Activated CD4-positive, alpha-beta T cell treated with anti-CD3 and anti-CD28 coated beads, Interleukin-2, amount 10 ng/mL, durations not matched to agents 7 days and 5 days (primary cell): ENCODE measurements at regions not wholly inside any gene's neighbourhood (a gene's known extent, or its start where the extent isn't known, plus 50 kb on each side); places are given as distances from the start of the nearest gene placed in this dataset.
"Not testable (repeated sequence)": the region's sequence is repeated elsewhere in the genome, so short reads cannot be mapped to it uniquely, and the experiment has no call there.

Source experiments
- CTCF ChIA-PET: fragments of 350-600 bp; sonication (Branson Sonifier 250); formaldehyde crosslinking; loops from one replicate; lab custom pipeline; 2021; ENCODE audit warnings: antibody characterized with exemption; lab: Charles Lee
- POLR2A ChIA-PET: fragments of 350-600 bp; sonication (Branson Sonifier 250); formaldehyde crosslinking; loops from one replicate; lab custom pipeline; 2021; ENCODE audit warnings: antibody characterized with exemption; lab: Charles Lee
- DNase-seq: peaks from one replicate; pipeline ENCODE4 v3.0.0-alpha.2; 2020
- H3K27ac Mint-ChIP-seq: one replicate; pipeline ENCODE4 v1.8.0; 2021; ENCODE audit warnings: mild to moderate bottlenecking, moderate library complexity, mixed read lengths
- H3K27me3 Mint-ChIP-seq: one replicate; pipeline ENCODE4 v1.8.0; 2021; ENCODE audit warnings: mixed read lengths
- H3K36me3 Mint-ChIP-seq: one replicate; pipeline ENCODE4 v1.8.0; 2021; ENCODE audit warnings: low read depth, mixed read lengths
- H3K4me1 Mint-ChIP-seq: one replicate; pipeline ENCODE4 v1.8.0; 2021; ENCODE audit warnings: mixed read lengths
- H3K4me3 Mint-ChIP-seq: one replicate; pipeline ENCODE4 v1.8.0; 2021; ENCODE audit warnings: mild to moderate bottlenecking, moderate library complexity, mixed read lengths
- H3K9me3 Mint-ChIP-seq: one replicate; pipeline ENCODE4 v1.8.0; 2021; ENCODE audit warnings: mixed read lengths

- no peak overlapping the region for H3K27ac Mint-ChIP-seq
- no peaks in the 10 kb centered on the region for H3K36me3 Mint-ChIP-seq
- no peak for DNase-seq
- peaks cover 14% of the 10 kb centered on the region for H3K9me3 Mint-ChIP-seq
- H3K4me1 Mint-ChIP-seq, result no peaks in the 10 kb centered on the region
- no peaks in the 10 kb centered on the region for H3K27me3 Mint-ChIP-seq
- POLR2A ChIA-PET, result no interaction called here
- no peak overlapping the region for H3K4me3 Mint-ChIP-seq
- CTCF ChIA-PET, result no interaction called here
Observed at GRCh38 chr5:27908341-27908740, 870.0 kb upstream of the CDH9 start.

- ChIA-PET CTCF (no interaction called here), POLR2A (no interaction called here)
Observed at GRCh38 chr5:27906931-27907601, 868.7 kb upstream of the CDH9 start.

GRCh38 chr5:27906481-27906880 lies 868.1 kb upstream of the CDH9 start:
- no peak for DNase-seq
- no peak overlapping the region for H3K4me3 Mint-ChIP-seq
- no peaks in the 10 kb centered on the region for H3K36me3 Mint-ChIP-seq
- H3K9me3 Mint-ChIP-seq, result peaks cover 21% of the 10 kb centered on the region
- no peak overlapping the region for H3K27ac Mint-ChIP-seq
- CTCF ChIA-PET, result no interaction called here
- POLR2A ChIA-PET, result no interaction called here
- no peaks in the 10 kb centered on the region for H3K4me1 Mint-ChIP-seq
- H3K27me3 Mint-ChIP-seq, result no peaks in the 10 kb centered on the region

More at GRCh38 chr5:27906931-27907601, 868.7 kb upstream of the CDH9 start:
- H3K4me1 Mint-ChIP-seq, result no peaks in the 10 kb centered on the region
- no peak overlapping the region for H3K4me3 Mint-ChIP-seq
- no peak overlapping the region for H3K27ac Mint-ChIP-seq
- H3K27me3 Mint-ChIP-seq, result no peaks in the 10 kb centered on the region
- H3K36me3 Mint-ChIP-seq, result no peaks in the 10 kb centered on the region
- peaks cover 20% of the 10 kb centered on the region for H3K9me3 Mint-ChIP-seq
- no peak for DNase-seq

GRCh38 chr5:27900761-27901160 lies 862.4 kb upstream of the CDH9 start:
- H3K27ac Mint-ChIP-seq, result no peak overlapping the region
- no peaks in the 10 kb centered on the region for H3K36me3 Mint-ChIP-seq
- ChIA-PET POLR2A (no interaction called here), CTCF (no interaction called here)
- no peaks in the 10 kb centered on the region for H3K27me3 Mint-ChIP-seq
- no peaks in the 10 kb centered on the region for H3K4me1 Mint-ChIP-seq
- peaks cover 14% of the 10 kb centered on the region for H3K9me3 Mint-ChIP-seq
- H3K4me3 Mint-ChIP-seq, result no peak overlapping the region
- no peak for DNase-seq

GRCh38 chr5:27876071-27876470 lies 837.7 kb upstream of the CDH9 start:
- DNase-seq, result no peak
- Mint-ChIP-seq H3K27me3 (no peaks in the 10 kb centered on the region), H3K27ac (no peak overlapping the region), H3K4me3 (no peak overlapping the region), H3K36me3 (no peaks in the 10 kb centered on the region), H3K9me3 (peaks cover 24% of the 10 kb centered on the region), H3K4me1 (no peaks in the 10 kb centered on the region)
- CTCF ChIA-PET, result no interaction called here
- POLR2A ChIA-PET, result no interaction called here

- POLR2A ChIA-PET, result no interaction called here
- no peaks in the 10 kb centered on the region for H3K27me3 Mint-ChIP-seq
- DNase-seq, result no peak
- H3K4me3 Mint-ChIP-seq, result no peak overlapping the region
- H3K9me3 Mint-ChIP-seq, result peaks cover 22% of the 10 kb centered on the region
- H3K27ac Mint-ChIP-seq, result no peak overlapping the region
- no peaks in the 10 kb centered on the region for H3K36me3 Mint-ChIP-seq
- CTCF ChIA-PET, result no interaction called here
- no peaks in the 10 kb centered on the region for H3K4me1 Mint-ChIP-seq
Observed at GRCh38 chr5:27875148-27875547, 836.8 kb upstream of the CDH9 start.

GRCh38 chr5:27868292-27868691 lies 829.9 kb upstream of the CDH9 start:
- CTCF ChIA-PET, result no interaction called here
- Mint-ChIP-seq H3K27ac (no peak overlapping the region), H3K4me3 (no peak overlapping the region), H3K27me3 (no peaks in the 10 kb centered on the region), H3K4me1 (no peaks in the 10 kb centered on the region), H3K36me3 (no peaks in the 10 kb centered on the region), H3K9me3 (peaks cover 11% of the 10 kb centered on the region)
- POLR2A ChIA-PET, result no interaction called here
- DNase-seq, result no peak

GRCh38 chr5:27855491-27855890 lies 817.1 kb upstream of the CDH9 start:
- no peaks in the 10 kb centered on the region for H3K36me3 Mint-ChIP-seq
- no peak for DNase-seq
- H3K9me3 Mint-ChIP-seq, result peaks cover 15% of the 10 kb centered on the region
- H3K27me3 Mint-ChIP-seq, result no peaks in the 10 kb centered on the region
- POLR2A ChIA-PET, result no interaction called here
- H3K4me1 Mint-ChIP-seq, result no peaks in the 10 kb centered on the region
- no peak overlapping the region for H3K4me3 Mint-ChIP-seq
- H3K27ac Mint-ChIP-seq, result no peak overlapping the region
- CTCF ChIA-PET, result no interaction called here

GRCh38 chr5:27854243-27854852 lies 816.0 kb upstream of the CDH9 start:
- no peaks in the 10 kb centered on the region for H3K27me3 Mint-ChIP-seq
- peaks cover 15% of the 10 kb centered on the region for H3K9me3 Mint-ChIP-seq
- CTCF ChIA-PET, result no interaction called here
- POLR2A ChIA-PET, result no interaction called here
- no peak overlapping the region for H3K27ac Mint-ChIP-seq
- no peaks in the 10 kb centered on the region for H3K36me3 Mint-ChIP-seq
- no peak for DNase-seq
- no peaks in the 10 kb centered on the region for H3K4me1 Mint-ChIP-seq
- no peak overlapping the region for H3K4me3 Mint-ChIP-seq

- CTCF ChIA-PET, result no interaction called here
- peaks cover 16% of the 10 kb centered on the region for H3K9me3 Mint-ChIP-seq
- H3K27ac Mint-ChIP-seq, result no peak overlapping the region
- no peaks in the 10 kb centered on the region for H3K36me3 Mint-ChIP-seq
- POLR2A ChIA-PET, result no interaction called here
- H3K4me3 Mint-ChIP-seq, result no peak overlapping the region
- no peak for DNase-seq
- H3K4me1 Mint-ChIP-seq, result no peaks in the 10 kb centered on the region
- H3K27me3 Mint-ChIP-seq, result no peaks in the 10 kb centered on the region
Observed at GRCh38 chr5:27845248-27845647, 806.9 kb upstream of the CDH9 start.

GRCh38 chr5:27836704-27837103 lies 798.3 kb upstream of the CDH9 start:
- DNase-seq, POLR2A ChIA-PET, H3K4me1 Mint-ChIP-seq, H3K27me3 Mint-ChIP-seq, H3K4me3 Mint-ChIP-seq, CTCF ChIA-PET, H3K27ac Mint-ChIP-seq, H3K36me3 Mint-ChIP-seq: not testable (repeated sequence)
- peaks cover 20% of the 10 kb centered on the region for H3K9me3 Mint-ChIP-seq

GRCh38 chr5:27832886-27833285 lies 794.5 kb upstream of the CDH9 start:
- peaks cover 17% of the 10 kb centered on the region for H3K9me3 Mint-ChIP-seq
- H3K4me1 Mint-ChIP-seq, result no peaks in the 10 kb centered on the region
- DNase-seq, result no peak
- H3K27ac Mint-ChIP-seq, result no peak overlapping the region
- H3K4me3 Mint-ChIP-seq, result no peak overlapping the region
- no peaks in the 10 kb centered on the region for H3K36me3 Mint-ChIP-seq
- ChIA-PET POLR2A (no interaction called here), CTCF (no interaction called here)
- no peaks in the 10 kb centered on the region for H3K27me3 Mint-ChIP-seq

- ChIA-PET POLR2A (no interaction called here), CTCF (no interaction called here)
- no peak for DNase-seq
- no peaks in the 10 kb centered on the region for H3K36me3 Mint-ChIP-seq
- no peaks in the 10 kb centered on the region for H3K27me3 Mint-ChIP-seq
- H3K4me1 Mint-ChIP-seq, result no peaks in the 10 kb centered on the region
- H3K27ac Mint-ChIP-seq, result no peak overlapping the region
- no peak overlapping the region for H3K4me3 Mint-ChIP-seq
- H3K9me3 Mint-ChIP-seq, result peaks cover 5% of the 10 kb centered on the region
Observed at GRCh38 chr5:27830546-27830945, 792.2 kb upstream of the CDH9 start.

GRCh38 chr5:27821681-27822080 lies 783.3 kb upstream of the CDH9 start:
- Mint-ChIP-seq H3K27ac (no peak overlapping the region), H3K27me3 (no peaks in the 10 kb centered on the region), H3K4me3 (no peak overlapping the region), H3K9me3 (peaks cover 8% of the 10 kb centered on the region), H3K36me3 (no peaks in the 10 kb centered on the region), H3K4me1 (no peaks in the 10 kb centered on the region)
- DNase-seq, result no peak
- ChIA-PET POLR2A (no interaction called here), CTCF (no interaction called here)
